Hepatic stellate cell (primary cell): ENCODE measurements at regions not wholly inside any gene's neighbourhood (a gene's known extent, or its start where the extent isn't known, plus 50 kb on each side); places are given as distances from the start of the nearest gene placed in this dataset.
"Not testable (repeated sequence)": the region's sequence is repeated elsewhere in the genome, so short reads cannot be mapped to it uniquely, and the experiment has no call there.

Experiments used
- DNase-seq: peaks from one replicate; pipeline ENCODE4 v3.0.0; 2011; ENCODE audit warnings: low spot score

- no peak for DNase-seq
Observed at GRCh38 chr1:174105086-174105485, 54.2 kb upstream of the RABGAP1L start.

DNA sequence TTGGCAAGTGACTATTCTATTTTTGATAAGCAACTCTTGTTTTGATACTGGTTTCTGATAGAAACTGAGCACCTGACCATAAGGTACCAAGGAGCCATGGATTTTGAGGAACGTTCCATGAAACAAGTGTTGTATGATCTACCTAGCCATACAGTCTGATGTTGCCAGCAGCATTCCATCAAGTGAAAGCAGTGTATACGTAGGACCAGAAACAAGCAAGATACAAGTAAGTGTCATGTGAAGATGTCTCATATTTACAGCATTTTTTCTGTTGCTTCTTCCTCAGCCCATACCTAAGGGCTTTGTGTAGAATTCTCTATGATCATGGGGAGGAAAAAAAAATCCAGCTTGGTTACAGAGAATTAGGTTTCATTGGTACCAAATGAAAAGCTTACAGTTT lies 55.6 kb upstream of the RABGAP1L start:
- DNase-seq: no peak

DNA sequence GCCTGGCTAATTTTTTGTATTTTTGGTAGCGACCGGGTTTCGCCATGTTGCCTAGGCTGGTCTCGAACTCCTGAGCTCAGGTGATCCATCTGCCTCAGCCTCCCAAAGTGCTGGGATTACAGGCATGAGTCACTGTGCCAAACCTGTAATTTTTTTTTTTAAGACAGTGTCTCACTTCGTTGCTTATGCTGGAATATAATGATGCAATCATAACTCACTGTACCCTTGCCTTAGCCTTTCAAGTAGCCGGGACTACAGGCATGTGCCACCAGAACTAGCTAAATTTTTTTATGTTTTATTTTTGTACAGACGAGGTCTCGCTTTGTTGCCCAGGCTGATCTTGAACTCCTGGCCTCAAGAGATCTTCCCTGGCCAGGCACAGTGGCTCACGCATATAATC lies 57.3 kb upstream of the RABGAP1L start:
- not testable (repeated sequence) for DNase-seq

GRCh38 chr1:174097426-174097825 lies 61.9 kb upstream of the RABGAP1L start:
- no peak for DNase-seq

GRCh38 chr1:174093789-174094188 lies 65.5 kb upstream of the RABGAP1L start:
- not testable (repeated sequence) for DNase-seq

DNA sequence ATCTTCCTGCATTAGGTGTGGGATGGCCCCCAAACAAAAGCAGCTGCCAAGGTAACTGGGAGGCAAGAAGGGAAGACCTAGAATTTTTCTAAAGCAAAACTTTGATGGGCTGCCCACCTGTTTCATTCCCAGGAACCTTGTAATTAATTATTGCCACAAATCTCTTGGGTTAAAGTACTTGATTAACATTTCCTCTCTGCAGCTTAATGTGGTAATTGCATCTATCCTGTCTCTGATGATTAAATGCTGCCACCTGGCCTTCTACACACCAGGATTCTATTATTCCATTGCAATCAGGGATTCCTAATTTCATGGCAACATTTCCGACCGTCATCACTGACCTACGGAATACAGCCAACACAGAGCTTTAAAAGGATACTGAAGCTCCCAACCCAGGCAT lies 68.3 kb upstream of the RC3H1 start:
- no peak for DNase-seq

GRCh38 chr1:174080819-174081218 lies 58.7 kb upstream of the RC3H1 start:
- no peak for DNase-seq

DNA sequence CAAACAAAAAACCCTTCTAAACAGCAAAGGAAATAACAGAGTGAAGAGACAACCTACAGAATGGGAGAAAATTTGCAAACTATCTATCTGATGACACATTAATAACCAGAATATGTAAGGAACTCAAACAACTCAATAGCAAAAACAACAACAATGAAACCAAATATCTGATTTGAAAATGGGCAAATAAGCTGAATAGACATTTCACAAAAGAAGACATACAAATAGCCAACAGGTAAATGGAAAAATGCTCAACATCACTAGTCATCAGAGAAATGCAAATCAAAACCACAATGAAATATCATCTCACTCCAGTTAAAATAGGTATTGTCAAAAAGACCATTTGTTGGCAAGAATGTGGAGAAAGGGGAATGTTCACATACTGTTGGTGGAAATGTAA lies 57.6 kb upstream of the RC3H1 start:
- DNase-seq: no peak

- DNase-seq: not testable (repeated sequence)
Observed at GRCh38 chr1:174078916-174079315, 56.8 kb upstream of the RC3H1 start.

- no peak for DNase-seq
Observed at GRCh38 chr1:174077749-174078490, 55.8 kb upstream of the RC3H1 start.

DNA sequence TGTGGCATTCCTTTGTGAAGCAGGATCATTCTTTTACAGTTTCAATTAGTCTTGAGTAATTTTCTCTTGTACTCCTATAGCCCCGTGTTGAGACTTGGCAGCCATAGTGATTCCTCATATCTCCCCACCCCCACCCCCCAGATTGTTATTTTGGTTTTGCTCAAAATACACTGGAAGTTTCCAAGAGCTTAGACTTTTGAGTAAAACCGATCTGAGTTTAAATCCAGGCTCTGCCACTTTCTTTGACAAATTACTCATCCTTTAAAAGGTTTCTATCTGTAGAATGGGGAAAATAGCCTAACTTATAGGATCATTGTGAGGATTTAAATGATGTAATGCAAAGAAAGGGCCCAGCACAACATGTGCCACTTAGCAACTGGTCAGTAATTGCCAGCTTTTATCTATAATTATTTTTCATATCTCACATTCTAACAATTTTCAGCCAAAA lies 53.1 kb upstream of the RC3H1 start:
- no peak for DNase-seq

- peak; percentile 21 for DNase-seq
Observed at GRCh38 chr1:174074757-174075156, 52.6 kb upstream of the RC3H1 start.

DNA sequence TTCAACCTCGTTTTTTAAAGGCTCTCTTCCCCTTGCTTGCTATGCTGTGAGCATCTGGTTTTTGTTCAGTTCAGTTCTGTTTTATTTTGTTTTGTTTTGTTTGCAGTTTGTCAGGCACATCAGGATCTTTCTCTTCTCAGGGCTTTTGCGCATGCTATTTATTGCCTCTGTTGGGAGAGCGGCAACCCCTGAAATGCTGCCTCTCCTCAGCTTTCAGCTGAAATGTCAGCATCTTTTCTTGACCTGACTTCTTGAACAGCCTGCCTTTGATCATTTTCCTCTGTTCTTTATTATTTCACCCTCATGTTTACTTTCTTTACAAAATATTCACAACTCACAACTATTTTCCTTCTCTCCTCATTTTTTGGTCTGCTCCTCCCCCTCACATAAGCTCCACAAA lies 50.4 kb upstream of the RC3H1 start:
- DNase-seq: no peak
